ENCODE measurements at regions not wholly inside any gene's neighbourhood (a gene's known extent, or its start where the extent isn't known, plus 50 kb on each side); places are given as distances from the start of the nearest gene placed in this dataset.

- peaks cover 2% of the 10 kb centered on the region for H3K27me3 Mint-ChIP-seq (ENCODE audit: insufficient read depth, low read depth, poor library complexity)
These were observed 114.2 kb upstream of the CADM1 start for GRCh38 chr11:115618428-115618827.

More at GRCh38 chr11:115618428-115618827, 114.2 kb upstream of the CADM1 start:
- Histone ChIP-seq H3K9me2 (ENCODE audit: insufficient read depth) (no peaks in the 10 kb centered on the region), H3K79me2 (replicated peaks; ENCODE audit: insufficient read depth) (no peaks in the 10 kb centered on the region), H2AFZ (no peak overlapping the region), H3K4me2 (no peak overlapping the region), H4K20me1 (replicated peaks; ENCODE audit: insufficient read depth) (no peaks in the 10 kb centered on the region), H3K36me3 (ENCODE audit: insufficient read depth) (no peaks in the 10 kb centered on the region), H3F3A (replicated peaks; ENCODE audit: low read depth) (no peaks in the 10 kb centered on the region), H3K27ac (ENCODE audit: low read depth) (no peak overlapping the region), H3K4me3 (no peak overlapping the region), H3K4me1 (ENCODE audit: insufficient read depth) (no peaks in the 10 kb centered on the region), H3K27me3 (ENCODE audit: insufficient read depth) (no peaks in the 10 kb centered on the region)
- H3K4me1 Mint-ChIP-seq, result no peaks in the 10 kb centered on the region
- no peak overlapping the region for H3K4me3 Mint-ChIP-seq
- H3K36me3 Mint-ChIP-seq (ENCODE audit: low read depth), result no peaks in the 10 kb centered on the region
- TF ChIP-seq ZNF462 (CRISPR knock-in tag; IDR thresholded peaks at IDR 0.05), result no peak
- no peak for TF ChIP-seq JUNB (IDR thresholded peaks at IDR 0.05; ENCODE audit: unreplicated experiment)
- no peak for TF ChIP-seq EZH2phosphoT487 (IDR thresholded peaks at IDR 0.05; ENCODE audit: unreplicated experiment)
- no peak for TF ChIP-seq POLR2AphosphoS5 (IDR thresholded peaks at IDR 0.05; ENCODE audit: low read depth)
- TF ChIP-seq ZNF331 (CRISPR knock-in tag; IDR thresholded peaks at IDR 0.05; ENCODE audit: low read depth), result no peak
- no peak overlapping the region for H3K27ac Mint-ChIP-seq
- no peaks in the 10 kb centered on the region; the same call in 2 of the 3 replicates for H3K9me3 Mint-ChIP-seq
- DNase-seq (ENCODE audit: low spot score) (no peak), ATAC-seq (no peak)
